GM19239 (cell line): ENCODE measurements at regions not wholly inside any gene's neighbourhood (a gene's known extent, or its start where the extent isn't known, plus 50 kb on each side); places are given as distances from the start of the nearest gene placed in this dataset.
"Not testable (repeated sequence)": the region's sequence is repeated elsewhere in the genome, so short reads cannot be mapped to it uniquely, and the experiment has no call there.

Source experiments
- DNase-seq: peaks from one replicate; pipeline ENCODE4 v3.0.0; 2011; ENCODE audit warnings: low spot score; ENCODE audit not compliant: insufficient read length
- FAIRE-seq: peaks from 2 replicates; lab custom pipeline; 2011; peaks lifted over from hg19 to GRCh38; lab: Jason Lieb, UNC

GRCh38 chr20:6277661-6278240 lies 154.9 kb upstream of the FERMT1 start:
- DNase-seq (no peak), FAIRE-seq (no peak)

- DNase-seq, FAIRE-seq: not testable (repeated sequence)
These were observed 147.6 kb upstream of the FERMT1 start for GRCh38 chr20:6270404-6270803.

- no peak for FAIRE-seq
- no peak for DNase-seq
These were observed 146.5 kb upstream of the FERMT1 start for GRCh38 chr20:6269168-6269873.

GRCh38 chr20:6265204-6265904 lies 142.5 kb upstream of the FERMT1 start:
- DNase-seq (no peak), FAIRE-seq (no peak)

GRCh38 chr20:6253396-6253795 lies 130.6 kb upstream of the FERMT1 start:
- DNase-seq (no peak), FAIRE-seq (no peak)

GRCh38 chr20:6245436-6245835 lies 122.6 kb upstream of the FERMT1 start:
- DNase-seq: no peak
- no peak for FAIRE-seq

GRCh38 chr20:6241591-6241990 lies 118.8 kb upstream of the FERMT1 start:
- no peak for FAIRE-seq
- DNase-seq: no peak

- FAIRE-seq (no peak), DNase-seq (no peak)
These were observed 117.2 kb upstream of the FERMT1 start for GRCh38 chr20:6240059-6240458.

- FAIRE-seq (no peak), DNase-seq (no peak)
These were observed 115.6 kb upstream of the FERMT1 start for GRCh38 chr20:6238421-6238820.

GRCh38 chr20:6235510-6235909 lies 112.7 kb upstream of the FERMT1 start:
- DNase-seq: no peak
- FAIRE-seq: no peak

GRCh38 chr20:6232436-6232835 lies 109.6 kb upstream of the FERMT1 start:
- DNase-seq (no peak), FAIRE-seq (no peak)

GRCh38 chr20:6231556-6231955 lies 108.7 kb upstream of the FERMT1 start:
- FAIRE-seq (no peak), DNase-seq (no peak)

GRCh38 chr20:6228302-6228843 lies 105.5 kb upstream of the FERMT1 start:
- FAIRE-seq: no peak

GRCh38 chr20:6213311-6213710 lies 90.5 kb upstream of the FERMT1 start:
- no peak for DNase-seq
- FAIRE-seq: no peak

More at GRCh38 chr20:6228302-6228843, 105.5 kb upstream of the FERMT1 start:
- DNase-seq: no peak

GRCh38 chr20:6212903-6213302 lies 90.1 kb upstream of the FERMT1 start:
- no peak for FAIRE-seq

GRCh38 chr20:6209093-6209492 lies 86.3 kb upstream of the FERMT1 start:
- no peak for FAIRE-seq
- DNase-seq: no peak

More at GRCh38 chr20:6212903-6213302, 90.1 kb upstream of the FERMT1 start:
- no peak for DNase-seq

- no peak for DNase-seq
- no peak for FAIRE-seq
These were observed 77.3 kb upstream of the FERMT1 start for GRCh38 chr20:6200092-6200491.

- DNase-seq (no peak), FAIRE-seq (no peak)
These were observed 62.4 kb upstream of the FERMT1 start for GRCh38 chr20:6185268-6185667.

- FAIRE-seq (no peak), DNase-seq (no peak)
These were observed 61.3 kb upstream of the FERMT1 start for GRCh38 chr20:6184086-6184485.

GRCh38 chr20:6180531-6180930 lies 57.7 kb upstream of the FERMT1 start:
- FAIRE-seq (no peak), DNase-seq (no peak)

- no peak for FAIRE-seq
- DNase-seq: no peak
These were observed 55.7 kb upstream of the FERMT1 start for GRCh38 chr20:6178537-6178936.
